Prostate gland (tissue), 2 donors: ENCODE measurements at regions not wholly inside any gene's neighbourhood (a gene's known extent, or its start where the extent isn't known, plus 50 kb on each side); places are given as distances from the start of the nearest gene placed in this dataset.
A peak's percentile ranks its signal among the peaks of the same experiment; 100 is the strongest.

Experiments used
- DNase-seq: peaks from one replicate; pipeline ENCODE4 v3.0.0-alpha.2; 2019; ENCODE audit warnings: low spot score
- H3K27ac ChIP-seq, 2 donors: fragments of 200-600 bp; sonication (generic); 2 replicates each; pipeline ENCODE4 v1.5.1; 2017 to 2019
- H3K27me3 ChIP-seq: fragments of 200-600 bp; sonication (generic); replicated peaks from 2 replicates; pipeline ENCODE4 v1.5.1; 2019; ENCODE audit not compliant: insufficient read depth
- H3K36me3 ChIP-seq, 2 donors: fragments of 200-600 bp; sonication (generic); 1 replicate in 1 of 2; 2 replicates in 1 of 2; pipeline versions ENCODE4 v1.5.1 to v1.8.1; 2017 to 2019
- H3K4me1 ChIP-seq: fragments of 200-600 bp; sonication (generic); replicated peaks from 2 replicates; pipeline ENCODE4 v1.5.1; 2019
- H3K4me3 ChIP-seq, 2 donors: fragments of 200-600 bp; sonication (generic); 2 replicates each; pipeline ENCODE4 v1.5.1; 2017 to 2019
- H3K9me3 ChIP-seq: fragments of 200-600 bp; sonication (generic); 2 replicates; pipeline ENCODE4 v1.5.1; 2017
- CTCF ChIP-seq, 4 experiments: fragments of 200-600 bp in 2 of 4; fragments of 450-650 bp in 2 of 4; sonication (generic) in 2 of 4; IDR thresholded peaks; 1 replicate in 3 of 4; 2 replicates in 1 of 4; pipeline ENCODE4 v1.5.1; 2016 to 2019; ENCODE audit warnings: antibody characterized with exemption in 4 of 4, mild to moderate bottlenecking in 2 of 4, moderate library complexity in 2 of 4
- POLR2A ChIP-seq: fragments of 450-650 bp; IDR thresholded peaks from one replicate; pipeline ENCODE4 v1.6.1; 2016; ENCODE audit warnings: antibody characterized with exemption, mild to moderate bottlenecking
- POLR2AphosphoS5 ChIP-seq: sonication (generic); formaldehyde crosslinking; IDR thresholded peaks from one replicate; pipeline ENCODE4 v1.6.1; 2017; ENCODE audit warnings: antibody characterized with exemption
- WGBS: methylation state at CpG from one replicate; pipeline ENCODE4 v1.1.5; 2018; 5-methylcytosine and 5-hydroxymethylcytosine counted together
- intact Hi-C: fragments of 100-400 bp; cut with DNase I; formaldehyde crosslinking; loops from one replicate; pipeline ENCODE4 v1.14.2; 2022

DNA sequence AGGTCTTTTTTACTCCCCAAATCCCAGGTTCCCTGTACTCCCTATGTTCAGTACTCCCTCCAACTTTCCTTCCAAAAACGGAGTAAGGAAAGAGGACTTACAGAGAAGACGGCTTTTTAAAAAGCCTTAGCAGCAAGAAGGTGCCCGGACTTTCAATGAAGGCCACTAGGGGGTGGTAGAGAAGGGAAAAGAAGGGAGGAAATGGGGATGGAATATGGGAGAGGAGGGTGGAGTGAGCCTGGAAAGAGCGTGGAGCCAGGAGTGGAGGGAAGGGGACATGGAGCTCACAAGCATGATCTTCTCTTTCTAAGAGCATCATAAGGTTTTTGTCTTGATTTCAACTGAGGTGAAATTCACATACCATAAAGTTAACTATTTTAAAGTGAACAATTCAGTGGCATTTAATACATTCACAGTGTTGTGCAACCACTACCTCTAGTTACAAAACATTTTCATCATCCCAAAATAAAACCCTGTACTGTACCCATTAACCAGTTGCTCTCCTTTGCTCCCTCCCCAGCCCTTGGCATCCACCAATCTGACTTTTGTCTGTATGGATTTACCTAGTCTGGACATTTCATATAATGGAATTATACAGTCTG lies 129.9 kb downstream of the ZNF281 start:
- H3K9me3 ChIP-seq: no peaks in the 10 kb centered on the region
- H3K27ac ChIP-seq: no peak overlapping the region
- 31% methylated on average over 4 of the region's 4 CpGs for WGBS
- no peak overlapping the region for H3K4me3 ChIP-seq
- TF ChIP-seq POLR2A: no peak
- peak; percentile 20 for TF ChIP-seq POLR2AphosphoS5
- peak; percentile 36 to 66 (median 64) for TF ChIP-seq CTCF (IDR thresholded peaks at IDR 0.05)
- intact Hi-C loops: loop anchor here (5.0 kb wide), 1 partner anchor 207 kb away; no protein-coding TSS in a partner anchor
- peak; percentile 33 for DNase-seq
- no peaks in the 10 kb centered on the region for H3K27me3 ChIP-seq
- no peaks in the 10 kb centered on the region for H3K4me1 ChIP-seq
- no peaks in the 10 kb centered on the region for H3K36me3 ChIP-seq

GRCh38 chr1:200275816-200276453 lies 133.9 kb downstream of the ZNF281 start:
- no peak overlapping the region for H3K27ac ChIP-seq
- intact Hi-C loops: no loop called here
- TF ChIP-seq CTCF (IDR thresholded peaks at IDR 0.05) (no peak), POLR2AphosphoS5 (no peak)
- no peaks in the 10 kb centered on the region for H3K27me3 ChIP-seq
- WGBS: 73% methylated on average over 9 of the region's 9 CpGs
- H3K9me3 ChIP-seq: no peaks in the 10 kb centered on the region
- H3K36me3 ChIP-seq: no peaks in the 10 kb centered on the region
- H3K4me1 ChIP-seq: no peaks in the 10 kb centered on the region
- no peak for DNase-seq
- no peak overlapping the region for H3K4me3 ChIP-seq

GRCh38 chr1:200275415-200275814 lies 134.4 kb downstream of the ZNF281 start:
- Histone ChIP-seq H3K27ac (no peak overlapping the region), H3K36me3 (no peaks in the 10 kb centered on the region), H3K4me1 (no peaks in the 10 kb centered on the region), H3K9me3 (no peaks in the 10 kb centered on the region), H3K27me3 (no peaks in the 10 kb centered on the region), H3K4me3 (no peak overlapping the region)
- DNase-seq: no peak
- TF ChIP-seq POLR2AphosphoS5 (no peak), CTCF (IDR thresholded peaks at IDR 0.05) (no peak), POLR2A (no peak)
- intact Hi-C loops: no loop called here
- 46% methylated on average over 4 of the region's 4 CpGs for WGBS

GRCh38 chr1:200274116-200274515 lies 135.7 kb downstream of the ZNF281 start:
- DNase-seq: no peak
- no peak overlapping the region for H3K4me3 ChIP-seq
- TF ChIP-seq POLR2AphosphoS5: no peak
- TF ChIP-seq POLR2A: no peak
- no peak for TF ChIP-seq CTCF (IDR thresholded peaks at IDR 0.05)
- H3K9me3 ChIP-seq: no peaks in the 10 kb centered on the region
- no peaks in the 10 kb centered on the region for H3K27me3 ChIP-seq
- no peak overlapping the region for H3K27ac ChIP-seq
- H3K36me3 ChIP-seq: no peaks in the 10 kb centered on the region
- WGBS: 68% methylated on average over 4 of the region's 4 CpGs
- intact Hi-C loops: no loop called here
- no peaks in the 10 kb centered on the region for H3K4me1 ChIP-seq

- Histone ChIP-seq H3K4me1 (no peaks in the 10 kb centered on the region), H3K27me3 (no peaks in the 10 kb centered on the region), H3K27ac (no peak overlapping the region), H3K9me3 (no peaks in the 10 kb centered on the region), H3K36me3 (no peaks in the 10 kb centered on the region), H3K4me3 (no peak overlapping the region)
- DNase-seq: no peak
- intact Hi-C loops: no loop called here
- WGBS: 78% methylated on average over 4 of the region's 4 CpGs
- TF ChIP-seq POLR2AphosphoS5 (no peak), POLR2A (no peak), CTCF (IDR thresholded peaks at IDR 0.05) (no peak)
Measured at GRCh38 chr1:200272481-200273068, 137.3 kb downstream of the ZNF281 start.
